ENCODE measurements at regions not wholly inside any gene's neighbourhood (a gene's known extent, or its start where the extent isn't known, plus 50 kb on each side); places are given as distances from the start of the nearest gene placed in this dataset.

GRCh38 chr16:80045861-80046260, 445.3 kb upstream of the MAF start:
- H3K9me3 ChIP-seq (ENCODE audit: control insufficient read depth, insufficient read depth, low read length), result no peaks in the 10 kb centered on the region
- H3K27me3 ChIP-seq (ENCODE audit: control insufficient read depth, insufficient read depth, low read length), result no peaks in the 10 kb centered on the region
- no peak for DNase-seq (ENCODE audit: low read depth, low spot score)
- TF ChIP-seq CTCF (IDR thresholded peaks at IDR 0.05; ENCODE audit: low read depth, low read length), result no peak
- POLR2A ChIA-PET, result no interaction called here
- CTCF ChIA-PET, result no interaction called here
- no peak overlapping the region for H3K4me3 ChIP-seq (ENCODE audit: low read depth, low read length)
- no peak overlapping the region for H3K27ac ChIP-seq (ENCODE audit: low read depth, low read length)

- DNase-seq (ENCODE audit: low read depth, low spot score), result no peak
- CTCF ChIA-PET, result no interaction called here
- TF ChIP-seq CTCF (IDR thresholded peaks at IDR 0.05; ENCODE audit: low read depth, low read length), result no peak
- Histone ChIP-seq H3K4me3 (ENCODE audit: low read depth, low read length) (no peak overlapping the region), H3K27me3 (ENCODE audit: control insufficient read depth, insufficient read depth, low read length) (no peaks in the 10 kb centered on the region), H3K27ac (ENCODE audit: low read depth, low read length) (no peak overlapping the region), H3K9me3 (ENCODE audit: control insufficient read depth, insufficient read depth, low read length) (no peaks in the 10 kb centered on the region)
- POLR2A ChIA-PET, result no interaction called here
These were observed 440.9 kb upstream of the MAF start for GRCh38 chr16:80041410-80041809.

GRCh38 chr16:80040814-80041213, 440.3 kb upstream of the MAF start:
- Histone ChIP-seq H3K9me3 (ENCODE audit: control insufficient read depth, insufficient read depth, low read length) (no peaks in the 10 kb centered on the region), H3K4me3 (ENCODE audit: low read depth, low read length) (no peak overlapping the region), H3K27me3 (ENCODE audit: control insufficient read depth, insufficient read depth, low read length) (no peaks in the 10 kb centered on the region), H3K27ac (ENCODE audit: low read depth, low read length) (no peak overlapping the region)
- no peak for TF ChIP-seq CTCF (IDR thresholded peaks at IDR 0.05; ENCODE audit: low read depth, low read length)
- ChIA-PET CTCF (no interaction called here), POLR2A (no interaction called here)
- no peak for DNase-seq (ENCODE audit: low read depth, low spot score)

- DNase-seq (ENCODE audit: low read depth, low spot score), result no peak
- H3K27me3 ChIP-seq (ENCODE audit: control insufficient read depth, insufficient read depth, low read length), result no peaks in the 10 kb centered on the region
- no peak for TF ChIP-seq CTCF (IDR thresholded peaks at IDR 0.05; ENCODE audit: low read depth, low read length)
- POLR2A ChIA-PET, result no interaction called here
- H3K4me3 ChIP-seq (ENCODE audit: low read depth, low read length), result no peak overlapping the region
- no peak overlapping the region for H3K27ac ChIP-seq (ENCODE audit: low read depth, low read length)
- no peaks in the 10 kb centered on the region for H3K9me3 ChIP-seq (ENCODE audit: control insufficient read depth, insufficient read depth, low read length)
- CTCF ChIA-PET, result no interaction called here
These were observed 439.9 kb upstream of the MAF start for GRCh38 chr16:80040413-80040812.

GRCh38 chr16:80039777-80040176, 439.2 kb upstream of the MAF start:
- no peak overlapping the region for H3K4me3 ChIP-seq (ENCODE audit: low read depth, low read length)
- ChIA-PET CTCF (no interaction called here), POLR2A (no interaction called here)
- no peak overlapping the region for H3K27ac ChIP-seq (ENCODE audit: low read depth, low read length)
- no peak for DNase-seq (ENCODE audit: low read depth, low spot score)
- H3K9me3 ChIP-seq (ENCODE audit: control insufficient read depth, insufficient read depth, low read length), result no peaks in the 10 kb centered on the region
- no peaks in the 10 kb centered on the region for H3K27me3 ChIP-seq (ENCODE audit: control insufficient read depth, insufficient read depth, low read length)
- TF ChIP-seq CTCF (IDR thresholded peaks at IDR 0.05; ENCODE audit: low read depth, low read length), result no peak
